ENCODE measurements at regions not wholly inside any gene's neighbourhood (a gene's known extent, or its start where the extent isn't known, plus 50 kb on each side); places are given as distances from the start of the nearest gene placed in this dataset.

- no peak for TF ChIP-seq CTCF (IDR thresholded peaks at IDR 0.05; ENCODE audit: low read depth, low read length)
- H3K4me3 ChIP-seq (ENCODE audit: low read depth, low read length): no peak overlapping the region
Observed at GRCh38 chr10:61068471-61068870, 124.5 kb upstream of the RHOBTB1 start.

- no peak for TF ChIP-seq CTCF (IDR thresholded peaks at IDR 0.05; ENCODE audit: low read depth, low read length)
- no peak overlapping the region for H3K4me3 ChIP-seq (ENCODE audit: low read depth, low read length)
Observed at GRCh38 chr10:61067671-61068336, 123.8 kb upstream of the RHOBTB1 start.

DNA sequence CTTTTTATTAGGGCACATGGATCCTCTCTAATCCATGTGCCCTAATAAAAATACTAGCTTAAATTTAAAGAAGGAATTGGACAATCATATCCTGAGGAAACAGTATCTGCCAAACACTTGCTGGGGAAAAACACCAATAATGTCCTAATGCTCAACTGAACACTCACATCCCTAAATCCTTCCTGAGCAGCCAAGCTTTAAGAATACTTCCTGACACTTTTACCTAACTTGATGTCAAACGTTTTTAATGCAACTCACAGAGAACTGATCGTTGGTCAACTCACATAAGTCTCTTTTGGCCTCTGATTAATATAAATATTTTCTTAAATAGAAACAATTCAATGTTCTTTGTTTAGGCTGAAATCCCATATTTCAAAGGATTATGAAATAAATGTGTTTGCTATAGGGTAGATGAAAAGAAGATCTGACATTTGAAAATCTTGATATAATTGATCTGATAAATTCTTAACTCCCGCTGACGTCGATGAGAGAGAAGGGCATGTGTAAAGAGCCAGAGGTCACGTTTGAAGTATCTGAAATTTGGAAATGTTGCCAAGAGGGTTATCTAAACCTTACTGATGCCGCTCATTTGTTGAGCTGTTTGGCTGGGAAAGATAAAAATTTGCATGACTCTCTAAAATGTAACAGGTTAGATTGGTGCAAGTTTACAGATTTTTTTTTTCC, 122.8 kb upstream of the RHOBTB1 start:
- TF ChIP-seq CTCF (IDR thresholded peaks at IDR 0.05; ENCODE audit: low read depth, low read length): no peak

GRCh38 chr10:61065051-61065450, 121.1 kb upstream of the RHOBTB1 start:
- H3K4me3 ChIP-seq (ENCODE audit: low read depth, low read length): no peak overlapping the region
- no peak for TF ChIP-seq CTCF (IDR thresholded peaks at IDR 0.05; ENCODE audit: low read depth, low read length)

More for the DNA sequence above, 122.8 kb upstream of the RHOBTB1 start:
- H3K4me3 ChIP-seq (ENCODE audit: low read depth, low read length): no peak overlapping the region

DNA sequence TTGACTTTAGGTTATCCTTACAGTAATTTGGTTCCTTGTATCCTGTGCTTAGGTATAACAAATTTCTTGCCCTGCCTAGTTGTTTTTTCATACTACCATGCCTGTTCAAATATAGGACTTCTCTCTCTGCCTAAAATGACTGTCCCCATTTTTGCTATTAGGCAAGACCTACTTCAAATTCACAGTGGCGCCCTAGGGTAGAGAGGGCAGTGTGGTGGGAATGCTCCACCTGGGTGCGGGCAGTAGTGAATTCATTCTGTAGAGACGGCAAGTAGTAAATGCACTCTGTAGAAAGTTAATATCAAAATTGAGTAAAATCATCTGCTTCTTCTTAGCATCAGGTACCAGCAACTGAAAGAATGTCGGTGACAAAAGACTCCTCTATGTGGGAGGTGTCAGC, 120.4 kb upstream of the RHOBTB1 start:
- no peak for TF ChIP-seq CTCF (IDR thresholded peaks at IDR 0.05; ENCODE audit: low read depth, low read length)
- H3K4me3 ChIP-seq (ENCODE audit: low read depth, low read length): no peak overlapping the region

DNA sequence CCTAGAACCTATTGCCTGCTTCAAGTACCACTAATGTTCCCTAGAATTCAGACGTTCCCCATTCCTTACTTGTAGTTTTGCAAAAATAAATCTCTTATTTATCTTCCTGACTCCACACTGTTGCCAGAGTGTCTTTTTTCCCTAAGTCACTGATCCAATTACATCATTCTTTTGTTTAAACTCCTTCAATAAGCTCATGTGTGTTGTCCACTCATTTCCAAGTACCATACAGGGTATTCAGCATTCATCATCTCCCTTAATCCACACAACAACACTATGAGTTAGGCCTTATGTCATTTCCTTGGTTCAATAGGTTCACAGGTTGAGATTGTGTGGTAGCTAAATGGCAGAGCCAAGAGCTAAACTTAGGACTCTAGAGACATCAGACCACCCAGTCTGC, 119.9 kb upstream of the RHOBTB1 start:
- no peak overlapping the region for H3K4me3 ChIP-seq (ENCODE audit: low read depth, low read length)
- no peak for TF ChIP-seq CTCF (IDR thresholded peaks at IDR 0.05; ENCODE audit: low read depth, low read length)

- no peak for TF ChIP-seq CTCF (IDR thresholded peaks at IDR 0.05; ENCODE audit: low read depth, low read length)
- H3K4me3 ChIP-seq (ENCODE audit: low read depth, low read length): no peak overlapping the region
Observed at GRCh38 chr10:61063034-61063433, 119.0 kb upstream of the RHOBTB1 start.

Measured in WI38 (cell line).